ENCODE measurements at regions not wholly inside any gene's neighbourhood (a gene's known extent, or its start where the extent isn't known, plus 50 kb on each side); places are given as distances from the start of the nearest gene placed in this dataset.

GRCh38 chr13:61712621-61713020, 297.0 kb upstream of the PCDH20 start (continued):
- no peak for TF ChIP-seq ZBTB4 (CRISPR knock-in tag; IDR thresholded peaks at IDR 0.05)
- no peak for TF ChIP-seq SIN3A (IDR thresholded peaks at IDR 0.05; ENCODE audit: low read depth, low read length)
- no peak for TF ChIP-seq ZNF592 (IDR thresholded peaks at IDR 0.05)
- TF ChIP-seq CEBPB (IDR thresholded peaks at IDR 0.05; ENCODE audit: borderline replicate concordance in 1 of 2, low read depth in 2 of 2, low read length in 2 of 2): no peak
- no peak for TF ChIP-seq STAT1 (conservative IDR thresholded peaks at IDR 0.05)

- ChIA-PET POLR2A (no interaction called here), CTCF (no interaction called here), SMC1A (ENCODE audit: uncharacterized antibody, unreplicated experiment) (no interaction called here), RAD21 (ENCODE audit: unreplicated experiment) (no interaction called here)
- Histone ChIP-seq H3K4me1 (ENCODE audit: control insufficient read depth, insufficient read depth, low read length) (no peaks in the 10 kb centered on the region), H3K79me2 (ENCODE audit: control insufficient read depth, insufficient read depth, low read length) (no peaks in the 10 kb centered on the region), H3K27ac (ENCODE audit: control insufficient read depth, insufficient read depth) (no peak overlapping the region), H3K4me2 (ENCODE audit: control insufficient read depth, insufficient read depth) (no peak overlapping the region), H3K4me3 (no peak overlapping the region), H2AFZ (ENCODE audit: control insufficient read depth, low read depth, low read length) (no peak overlapping the region), H3K9me3 (replicated peaks; ENCODE audit: control insufficient read depth, insufficient read depth, low read length) (no peaks in the 10 kb centered on the region), H3K27me3 (replicated peaks in 1 of 2; ENCODE audit: control insufficient read depth in 2 of 2, insufficient read depth in 2 of 2, low read length in 1 of 2) (no peaks in the 10 kb centered on the region), H3K36me3 (ENCODE audit: control insufficient read depth in 2 of 2, insufficient read depth in 2 of 2, low read length in 1 of 2) (no peaks in the 10 kb centered on the region), H3K9ac (ENCODE audit: control insufficient read depth, insufficient read depth, low read length) (no peak overlapping the region), H4K20me1 (ENCODE audit: control insufficient read depth, insufficient read depth) (no peaks in the 10 kb centered on the region)
- FAIRE-seq: no peak
- WGBS (ENCODE audit: insufficient coverage, insufficient replicate concordance, low lambda C conversion rate, missing lambda C conversion rate): 0% methylated on average over 1 of the region's 1 CpG
- DNase-seq (ENCODE audit: low read depth, low spot score): no peak
- no TSS peak for BruUV-seq (replicated peaks)
- TF ChIP-seq ZNF274 (IDR thresholded peaks at IDR 0.05; ENCODE audit: insufficient read depth, insufficient read length): no peak
- TF ChIP-seq NFIC (IDR thresholded peaks at IDR 0.05; ENCODE audit: low read depth, low read length): no peak
- no peak for TF ChIP-seq NRF1 (conservative IDR thresholded peaks at IDR 0.05; ENCODE audit: low read depth, low read length)
- no peak for TF ChIP-seq SMC3 (IDR thresholded peaks at IDR 0.05; ENCODE audit: borderline replicate concordance, low read length)
- TF ChIP-seq HDGF (IDR thresholded peaks at IDR 0.05): no peak
- no peak for TF ChIP-seq SIX5 (IDR thresholded peaks at IDR 0.05; ENCODE audit: low read depth, low read length, severe bottlenecking)
- no peak for TF ChIP-seq BRCA1 (IDR thresholded peaks at IDR 0.05; ENCODE audit: low read depth, low read length)
- no peak for TF ChIP-seq RELA (IDR thresholded peaks at IDR 0.05; ENCODE audit: borderline replicate concordance, partially characterized antibody)
- TF ChIP-seq DPF2 (IDR thresholded peaks at IDR 0.05): no peak
- TF ChIP-seq MAX (IDR thresholded peaks at IDR 0.05; ENCODE audit: low read depth, low read length): no peak
- intact Hi-C loops (cut with micrococcal nuclease; ENCODE audit: unreplicated experiment) (no loop called here), in situ Hi-C loops (cut with MboI) (no loop called here)
- ATAC-seq: no peak
These were observed 293.6 kb upstream of the PCDH20 start for GRCh38 chr13:61709258-61709657.
